HUES6 (cell line): ENCODE measurements at regions not wholly inside any gene's neighbourhood (a gene's known extent, or its start where the extent isn't known, plus 50 kb on each side); places are given as distances from the start of the nearest gene placed in this dataset.
"Not testable (repeated sequence)": the region's sequence is repeated elsewhere in the genome, so short reads cannot be mapped to it uniquely, and the experiment has no call there.

Source experiments
- H3K27ac ChIP-seq: 2 replicates; pipeline ENCODE4 v1.7.0; 2013; ENCODE audit warnings: low read depth, mild to moderate bottlenecking, low read length, inconsistent platforms
- H3K27me3 ChIP-seq: 2 replicates; pipeline ENCODE4 v1.6.1; 2013; ENCODE audit warnings: low read length; ENCODE audit not compliant: control insufficient read depth, insufficient read depth
- H3K36me3 ChIP-seq: 2 replicates; pipeline ENCODE4 v1.6.1; 2013; ENCODE audit warnings: low read length; ENCODE audit not compliant: control insufficient read depth, insufficient read depth
- H3K4me1 ChIP-seq: 2 replicates; pipeline ENCODE4 v1.6.1; 2013; ENCODE audit warnings: low read length; ENCODE audit not compliant: control insufficient read depth, insufficient read depth
- H3K4me3 ChIP-seq: 2 replicates; pipeline ENCODE4 v1.5.1; 2013; ENCODE audit warnings: low read depth, low read length
- H3K9ac ChIP-seq: one replicate; pipeline ENCODE4 v1.6.1; 2013; ENCODE audit warnings: mild to moderate bottlenecking, low read length
- H3K9me3 ChIP-seq: 2 replicates; pipeline ENCODE4 v1.6.1; 2013; ENCODE audit warnings: low read depth, low read length; ENCODE audit not compliant: control insufficient read depth, insufficient read depth

DNA sequence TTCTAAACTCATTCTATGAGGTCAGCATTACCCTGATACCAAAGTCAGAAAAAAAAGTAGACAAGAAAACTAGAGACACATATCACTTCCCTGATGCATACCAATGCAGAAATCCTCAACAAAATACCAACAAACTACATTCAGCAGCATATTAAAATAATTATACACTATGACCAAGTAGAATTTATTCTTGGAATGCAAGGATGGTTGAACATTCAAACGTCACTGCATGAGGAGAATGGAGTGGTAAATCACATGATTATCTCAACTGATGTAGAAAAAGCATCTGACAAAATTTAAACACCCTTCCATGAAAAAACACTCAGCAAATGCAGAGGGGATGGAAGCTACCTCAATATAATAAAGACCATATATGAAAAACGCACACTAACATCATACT, 155.0 kb upstream of the KCNJ18 start:
- Histone ChIP-seq H3K9ac (no peak overlapping the region), H3K4me1 (no peaks in the 10 kb centered on the region), H3K27me3 (no peaks in the 10 kb centered on the region), H3K4me3 (no peak overlapping the region), H3K36me3 (peaks cover 10% of the 10 kb centered on the region), H3K9me3 (peaks cover 19% of the 10 kb centered on the region), H3K27ac (no peak overlapping the region)

DNA sequence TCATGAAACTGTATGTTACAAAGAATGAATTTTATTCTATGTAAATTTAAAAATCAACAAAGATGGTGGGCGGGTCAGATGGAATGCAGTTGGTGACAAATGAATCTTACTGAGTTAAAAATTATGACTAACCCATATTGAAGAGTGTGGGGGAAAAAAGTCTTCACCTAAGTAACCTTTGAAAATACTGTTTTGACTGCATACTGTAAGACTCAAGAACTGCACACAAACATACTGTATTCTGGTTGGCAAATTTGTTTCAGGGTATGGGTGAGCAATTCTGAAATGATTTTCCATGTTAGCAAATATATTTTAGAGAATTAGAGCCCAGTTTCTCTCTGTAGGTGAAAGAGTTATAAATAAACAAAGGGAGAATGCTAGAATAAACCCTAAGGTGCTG, 153.7 kb upstream of the KCNJ18 start:
- H3K9me3 ChIP-seq, result peaks cover 19% of the 10 kb centered on the region
- H3K9ac ChIP-seq, result no peak overlapping the region
- H3K36me3 ChIP-seq, result peaks cover 9% of the 10 kb centered on the region
- H3K27ac ChIP-seq, result no peak overlapping the region
- H3K4me1 ChIP-seq, result no peaks in the 10 kb centered on the region
- H3K4me3 ChIP-seq, result no peak overlapping the region
- no peaks in the 10 kb centered on the region for H3K27me3 ChIP-seq

DNA sequence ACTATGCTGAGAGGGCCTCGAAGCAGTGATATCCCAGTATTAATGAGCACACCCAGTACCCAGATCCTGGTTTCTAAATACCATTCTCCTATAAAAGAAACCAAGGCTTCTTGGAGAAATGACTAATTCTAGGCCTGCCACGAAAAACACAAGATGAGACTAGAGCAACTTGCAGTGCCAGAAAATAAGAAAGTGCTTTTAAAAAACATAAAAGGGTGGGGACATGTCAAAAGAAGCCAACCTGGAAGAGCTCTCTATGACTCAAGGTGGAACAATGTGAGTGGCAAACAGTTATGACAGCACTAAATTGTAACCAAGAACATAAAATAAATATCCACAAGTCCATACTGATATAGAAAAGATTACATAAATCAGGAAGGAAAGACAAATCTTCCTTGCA, 153.2 kb upstream of the KCNJ18 start:
- H3K27me3 ChIP-seq, result no peaks in the 10 kb centered on the region
- no peaks in the 10 kb centered on the region for H3K4me1 ChIP-seq
- peaks cover 19% of the 10 kb centered on the region for H3K9me3 ChIP-seq
- H3K27ac ChIP-seq, result no peak overlapping the region
- no peak overlapping the region for H3K9ac ChIP-seq
- H3K4me3 ChIP-seq, result no peak overlapping the region
- H3K36me3 ChIP-seq, result peaks cover 6% of the 10 kb centered on the region

DNA sequence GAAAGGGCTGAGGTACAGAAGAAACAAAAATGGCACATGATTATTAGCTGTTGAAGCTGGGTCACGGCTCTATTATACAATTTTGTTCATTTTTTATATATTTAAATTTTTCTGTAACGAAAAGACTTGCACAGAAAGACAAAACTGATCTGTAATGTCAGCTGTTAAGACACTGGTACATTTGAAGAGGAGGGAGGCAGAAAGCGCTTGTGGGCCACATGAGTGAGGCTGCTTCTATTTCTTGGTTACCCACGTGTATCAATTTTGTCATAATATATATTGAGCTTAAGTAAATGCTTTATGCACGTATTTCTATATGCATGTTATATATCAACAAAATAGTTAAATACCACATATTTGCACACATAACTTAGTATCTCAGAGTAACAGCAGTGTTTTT, 151.8 kb upstream of the KCNJ18 start:
- no peak overlapping the region for H3K27ac ChIP-seq
- H3K27me3 ChIP-seq, result no peaks in the 10 kb centered on the region
- no peaks in the 10 kb centered on the region for H3K4me1 ChIP-seq
- H3K9ac ChIP-seq, result no peak overlapping the region
- peaks cover 19% of the 10 kb centered on the region for H3K9me3 ChIP-seq
- H3K4me3 ChIP-seq, result no peak overlapping the region
- no peaks in the 10 kb centered on the region; the same call in 1 of the 2 replicates for H3K36me3 ChIP-seq

DNA sequence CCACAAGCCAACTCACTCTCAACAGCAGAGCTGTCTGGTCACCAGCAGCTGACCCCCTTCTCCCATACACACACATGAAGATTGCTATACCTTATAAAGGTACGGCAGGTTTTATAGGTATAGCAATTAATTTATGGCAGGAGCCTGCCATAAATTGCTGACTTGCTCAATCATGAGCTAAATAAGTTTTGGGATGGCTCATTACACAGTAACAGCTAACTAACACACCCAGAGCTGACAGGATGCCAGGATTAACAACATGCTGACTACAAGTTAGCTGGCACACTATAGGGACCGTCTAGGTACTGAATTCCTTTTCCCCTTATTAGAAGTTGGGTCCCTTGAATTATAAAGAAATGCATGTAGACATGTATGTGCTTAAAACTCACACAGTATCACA, 150.3 kb upstream of the KCNJ18 start:
- Histone ChIP-seq H3K9ac (no peak overlapping the region), H3K4me1 (no peaks in the 10 kb centered on the region), H3K36me3 (peaks cover 4% of the 10 kb centered on the region; the same call in 1 of the 2 replicates), H3K9me3 (peaks cover 17% of the 10 kb centered on the region), H3K4me3 (no peak overlapping the region), H3K27me3 (no peaks in the 10 kb centered on the region), H3K27ac (no peak overlapping the region)

DNA sequence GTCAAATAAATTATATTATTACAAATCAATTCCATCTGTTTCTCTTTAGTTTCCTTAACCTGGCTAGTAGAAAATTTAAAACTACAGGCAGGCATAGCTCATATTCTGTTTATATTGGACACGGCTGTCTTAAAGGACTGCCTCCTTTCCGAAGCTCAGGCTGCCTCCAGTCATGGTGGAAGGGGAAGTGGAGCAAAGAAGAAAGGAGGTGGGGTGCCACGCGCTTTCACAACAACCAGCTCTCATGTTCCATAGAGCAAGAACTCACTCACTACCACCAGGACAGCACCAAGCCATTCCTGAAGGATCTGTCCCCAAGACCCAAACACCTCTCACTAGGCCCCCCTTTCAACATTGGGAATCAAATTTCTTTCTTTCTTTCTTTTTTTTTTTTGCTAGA, 149.3 kb upstream of the KCNJ18 start:
- H3K27ac ChIP-seq, result no peak overlapping the region
- H3K4me3 ChIP-seq, result no peak overlapping the region
- H3K4me1 ChIP-seq, result no peaks in the 10 kb centered on the region
- no peaks in the 10 kb centered on the region for H3K27me3 ChIP-seq
- H3K9me3 ChIP-seq, result peaks cover 8% of the 10 kb centered on the region
- no peak overlapping the region for H3K9ac ChIP-seq
- peaks cover 4% of the 10 kb centered on the region; the same call in 1 of the 2 replicates for H3K36me3 ChIP-seq

DNA sequence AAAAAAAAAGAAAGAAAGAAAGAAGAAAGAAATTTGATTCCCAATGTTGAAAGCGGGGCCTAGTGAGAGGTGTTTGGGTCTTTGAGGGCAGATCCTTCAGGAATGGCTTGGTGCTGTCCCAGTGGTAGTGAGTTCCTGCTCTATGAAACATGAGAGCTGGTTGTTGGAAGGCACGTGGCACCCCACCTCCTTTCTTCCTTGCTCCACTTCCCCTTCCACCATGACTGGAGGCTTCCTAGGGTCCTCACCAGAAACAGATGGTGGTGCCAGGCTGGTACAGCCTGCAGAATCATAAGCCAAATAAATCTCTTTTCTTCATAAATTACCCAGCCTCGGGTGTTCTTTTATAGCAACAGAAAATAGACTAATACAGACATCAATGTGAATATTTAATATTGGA, 147.3 kb upstream of the KCNJ18 start:
- no peak overlapping the region for H3K4me3 ChIP-seq
- H3K9ac ChIP-seq, result no peak overlapping the region
- H3K27me3 ChIP-seq, result peaks cover under 1% of the 10 kb centered on the region; the same call in 1 of the 2 replicates
- H3K4me1 ChIP-seq, result no peaks in the 10 kb centered on the region
- peaks cover 4% of the 10 kb centered on the region; the same call in 1 of the 2 replicates for H3K36me3 ChIP-seq
- H3K9me3 ChIP-seq, result no peaks in the 10 kb centered on the region; the same call in 1 of the 2 replicates
- no peak overlapping the region for H3K27ac ChIP-seq

DNA sequence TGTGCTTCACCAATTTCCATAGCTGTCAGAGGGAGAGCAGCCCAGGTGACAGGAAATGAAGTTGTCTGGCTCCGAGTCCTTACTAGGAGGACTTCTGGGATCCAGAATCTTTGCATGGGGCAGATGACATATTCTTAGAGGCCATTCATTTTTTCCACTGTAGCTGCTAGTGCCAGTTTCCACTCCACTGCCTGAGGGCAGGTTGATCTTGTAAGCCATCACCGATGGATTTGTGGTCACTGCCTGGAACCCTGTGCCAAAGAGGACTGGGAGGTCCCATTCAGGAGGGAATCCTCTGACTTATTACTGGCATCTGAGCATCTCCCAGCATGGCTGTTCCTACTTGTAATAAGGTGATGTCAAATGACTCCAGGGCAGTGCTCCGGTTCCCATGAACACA, 144.1 kb upstream of the KCNJ18 start:
- peaks cover 10% of the 10 kb centered on the region; the same call in 1 of the 2 replicates for H3K27me3 ChIP-seq
- H3K27ac ChIP-seq, result no peak overlapping the region
- H3K4me3 ChIP-seq, result no peak overlapping the region
- peaks cover 3% of the 10 kb centered on the region; the same call in 1 of the 2 replicates for H3K9me3 ChIP-seq
- H3K9ac ChIP-seq, result no peak overlapping the region
- peaks cover 4% of the 10 kb centered on the region; the same call in 1 of the 2 replicates for H3K36me3 ChIP-seq
- H3K4me1 ChIP-seq, result no peaks in the 10 kb centered on the region

DNA sequence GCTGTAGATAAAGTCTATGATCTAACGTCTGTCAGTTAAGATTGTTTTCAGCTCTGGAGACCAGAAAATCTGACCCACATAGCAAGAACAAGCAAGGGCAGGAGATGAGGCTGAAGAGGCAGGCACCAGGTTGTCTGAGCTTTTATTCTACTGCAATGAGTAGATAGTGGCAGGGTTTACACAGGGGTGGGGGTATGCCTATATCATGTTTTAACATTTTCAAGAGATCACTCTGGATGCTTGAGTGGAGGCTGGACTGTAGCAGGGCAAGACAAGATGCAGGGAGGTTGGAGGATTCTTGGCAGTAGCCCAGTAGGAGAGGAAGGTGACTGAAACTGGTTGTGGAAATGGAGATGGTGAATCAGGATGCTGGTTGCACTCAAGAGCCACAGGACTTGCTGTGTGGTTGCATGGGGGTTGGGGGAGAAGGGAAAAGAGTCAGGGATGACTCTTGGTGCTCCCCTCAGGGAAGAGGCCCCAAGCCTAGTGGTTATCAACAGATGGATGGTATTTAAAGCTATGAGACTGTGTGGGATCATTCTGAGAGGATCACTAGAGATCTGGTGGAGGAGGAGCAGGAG, 143.1 kb upstream of the KCNJ18 start:
- Histone ChIP-seq H3K36me3 (0 out of 2 replicates have a peak, but pooled peaks cover 4% of the 10 kb centered on the region), H3K27me3 (peaks cover 10% of the 10 kb centered on the region; the same call in 1 of the 2 replicates), H3K4me1 (no peaks in the 10 kb centered on the region), H3K9me3 (peaks cover 3% of the 10 kb centered on the region; the same call in 1 of the 2 replicates), H3K4me3 (peak overlapping the region; percentile 15; the same call in 1 of the 2 replicates), H3K27ac (no peak overlapping the region), H3K9ac (no peak overlapping the region)

DNA sequence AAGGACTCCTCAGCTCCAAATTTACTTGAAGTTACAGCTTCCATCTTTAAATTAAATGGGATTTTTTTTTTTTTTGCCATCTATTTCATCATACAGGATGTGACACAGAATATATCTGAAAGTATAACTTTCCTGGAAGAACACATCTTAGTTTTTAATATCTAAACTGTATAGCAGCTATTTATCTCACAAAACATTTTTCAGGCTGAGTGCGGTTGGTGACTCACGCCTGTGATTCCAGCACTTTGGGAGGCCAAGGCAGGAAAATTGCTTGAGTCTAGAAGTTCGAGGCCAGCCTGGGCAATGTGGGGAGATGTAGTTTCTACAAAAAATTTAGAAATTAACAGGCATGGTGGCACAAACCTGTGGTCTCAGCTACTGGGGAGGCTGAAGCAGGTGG, 142.3 kb upstream of the KCNJ18 start:
- not testable (repeated sequence) for H3K36me3 ChIP-seq, H3K4me1 ChIP-seq, H3K9me3 ChIP-seq, H3K27ac ChIP-seq, H3K27me3 ChIP-seq, H3K9ac ChIP-seq
- peak overlapping the region; percentile 84 for H3K4me3 ChIP-seq

DNA sequence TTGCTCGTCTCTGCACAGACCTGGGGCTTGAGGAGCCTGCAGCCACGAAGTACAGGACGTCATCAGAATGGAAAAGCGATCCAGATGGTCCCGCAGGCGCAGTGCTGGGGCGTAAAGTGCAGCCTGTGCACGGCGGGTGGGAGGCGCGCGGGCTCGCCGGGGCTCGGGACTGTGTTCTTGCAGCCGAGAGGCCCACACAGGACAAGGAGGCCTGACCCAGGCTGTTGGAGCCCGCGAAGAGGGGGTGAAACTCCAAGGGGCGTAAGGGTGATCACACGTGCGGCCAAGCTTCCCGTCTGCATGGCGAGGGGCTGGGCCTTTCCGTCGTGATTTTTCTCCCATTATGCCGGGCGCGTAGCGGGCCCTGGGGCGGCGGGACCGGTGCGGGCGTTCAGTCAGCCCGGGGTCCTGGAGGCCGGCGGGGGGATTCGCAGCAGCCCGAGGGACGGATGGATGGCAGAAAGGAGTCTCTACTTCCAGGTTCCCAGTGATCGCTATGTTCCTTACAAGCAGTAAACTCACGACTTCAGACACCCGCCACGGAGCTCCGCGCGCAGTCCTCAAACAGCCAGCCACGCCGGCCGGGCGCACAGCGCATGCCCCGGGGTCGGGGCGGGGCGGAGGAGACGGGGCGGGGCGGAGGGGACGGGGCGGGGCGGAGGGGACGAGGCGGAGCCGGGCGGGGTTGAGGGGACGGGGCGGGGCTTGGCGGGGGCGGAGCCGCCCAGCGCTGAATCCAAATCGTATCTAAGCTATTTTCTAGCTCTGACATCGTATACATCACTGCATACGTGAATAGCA, 141.0 kb upstream of the KCNJ18 start:
- Histone ChIP-seq H3K9me3 (peaks cover 3% of the 10 kb centered on the region; the same call in 1 of the 2 replicates), H3K9ac (peak overlapping the region; percentile 78), H3K4me3 (peak overlapping the region; percentile 84), H3K4me1 (no peaks in the 10 kb centered on the region), H3K36me3 (no peaks in the 10 kb centered on the region), H3K27ac (no peak overlapping the region), H3K27me3 (peaks cover 10% of the 10 kb centered on the region; the same call in 1 of the 2 replicates)
